Neural cell (in vitro differentiated cells): ENCODE measurements at regions not wholly inside any gene's neighbourhood (a gene's known extent, or its start where the extent isn't known, plus 50 kb on each side); places are given as distances from the start of the nearest gene placed in this dataset.

Experiments used
- H2AFZ ChIP-seq: fragments of 200-600, 300-800 bp; sonication (generic), shearing (Covaris generic); 2 replicates; pipeline ENCODE4 v1.6.0; 2014; ENCODE audit warnings: low read depth, mild to moderate bottlenecking, antibody characterized with exemption, low read length, moderate library complexity
- H3F3A ChIP-seq: fragments of 200-600 bp; shearing (Covaris generic); 2 replicates; pipeline ENCODE4 v1.6.1; 2016; ENCODE audit warnings: mild to moderate bottlenecking, moderate library complexity, mixed read lengths, antibody characterized with exemption, low read length; ENCODE audit not compliant: insufficient read depth, poor library complexity, severe bottlenecking
- H3K27ac ChIP-seq: fragments of 200-600, 300-800 bp; sonication (generic), shearing (Covaris generic); 2 replicates; pipeline ENCODE4 v1.5.1; 2014; ENCODE audit warnings: mild to moderate bottlenecking, low read length, moderate library complexity
- H3K27me3 ChIP-seq: fragments of 300-800, 200-600 bp; sonication (generic), shearing (Covaris generic); 2 replicates; pipeline ENCODE4 v1.6.0; 2014; ENCODE audit warnings: mild to moderate bottlenecking, low read depth, low read length, moderate library complexity; ENCODE audit not compliant: insufficient read depth
- H3K36me3 ChIP-seq: fragments of 300-800, 200-600 bp; sonication (generic), shearing (Covaris generic); 2 replicates; pipeline ENCODE4 v1.5.1; 2014; ENCODE audit warnings: mild to moderate bottlenecking, antibody characterized with exemption, low read length, moderate library complexity; ENCODE audit not compliant: insufficient read depth
- H3K4me2 ChIP-seq: fragments of 300-800, 200-600 bp; sonication (generic), shearing (Covaris generic); 2 replicates; pipeline ENCODE4 v1.6.0; 2014; ENCODE audit warnings: mild to moderate bottlenecking, low read length
- H3K4me3 ChIP-seq: fragments of 300-800, 200-600 bp; sonication (generic), shearing (Covaris generic); 2 replicates; pipeline ENCODE4 v1.5.1; 2014; ENCODE audit warnings: mild to moderate bottlenecking, low read length, moderate library complexity
- H3K79me2 ChIP-seq: fragments of 200-600 bp; shearing (Covaris generic); replicated peaks from 2 replicates; pipeline ENCODE4 v1.6.0; 2014; ENCODE audit warnings: mild to moderate bottlenecking, low read length, moderate library complexity; ENCODE audit not compliant: insufficient read depth
- H3K9ac ChIP-seq: fragments of 300-800, 200-600 bp; sonication (generic), shearing (Covaris generic); 2 replicates; pipeline ENCODE4 v1.6.1; 2016; ENCODE audit warnings: mild to moderate bottlenecking, low read length, mixed read lengths
- H3K9me2 ChIP-seq: fragments of 200-600 bp; shearing (Covaris generic); 2 replicates; pipeline ENCODE4 v1.6.1; 2016; ENCODE audit warnings: mild to moderate bottlenecking, low read length, mixed read lengths; ENCODE audit not compliant: insufficient read depth
- H3K9me3 ChIP-seq: fragments of 200-600, 300-800 bp; sonication (generic), shearing (Covaris generic); 2 replicates; pipeline ENCODE4 v1.6.1; 2016; ENCODE audit warnings: mild to moderate bottlenecking, mixed run types, low read length, moderate library complexity, mixed read lengths
- H4K20me1 ChIP-seq: fragments of 200-600 bp; shearing (Covaris generic); 2 replicates; pipeline ENCODE4 v1.6.1; 2016; ENCODE audit warnings: mild to moderate bottlenecking, mixed run types; ENCODE audit not compliant: insufficient read depth
- EP300 ChIP-seq: fragments of 450-650 bp; conservative IDR thresholded peaks from 2 replicates; pipeline ENCODE4 v1.6.1; 2014; ENCODE audit warnings: antibody characterized with exemption, mild to moderate bottlenecking, moderate library complexity; ENCODE audit not compliant: poor library complexity, severe bottlenecking
- EZH2 ChIP-seq: fragments of 200-600, 300-800 bp; shearing (Covaris generic), sonication (generic); IDR thresholded peaks from 2 replicates; pipeline ENCODE4 v1.6.1; 2014; ENCODE audit warnings: antibody characterized with exemption, low read length, borderline replicate concordance, mild to moderate bottlenecking; ENCODE audit not compliant: insufficient read depth, poor library complexity, severe bottlenecking
- MXI1 ChIP-seq: fragments of 450-650 bp; conservative IDR thresholded peaks from 2 replicates; pipeline ENCODE4 v1.6.1; 2014; ENCODE audit warnings: antibody characterized with exemption, mild to moderate bottlenecking; ENCODE audit not compliant: poor library complexity, severe bottlenecking
- POLR2AphosphoS5 ChIP-seq: IDR thresholded peaks from 2 replicates; pipeline ENCODE4 v1.6.1; 2012
- RAD21 ChIP-seq: fragments of 450-650 bp; conservative IDR thresholded peaks from 2 replicates; pipeline ENCODE4 v1.6.1; 2014; ENCODE audit warnings: antibody characterized with exemption, mild to moderate bottlenecking, moderate library complexity
- SMC3 ChIP-seq: fragments of 450-650 bp; conservative IDR thresholded peaks from 2 replicates; pipeline ENCODE4 v1.6.1; 2014; ENCODE audit warnings: antibody characterized with exemption, mild to moderate bottlenecking, moderate library complexity; ENCODE audit not compliant: poor library complexity
- TAF1 ChIP-seq: IDR thresholded peaks from 2 replicates; pipeline ENCODE4 v1.6.1; 2012; ENCODE audit warnings: low read depth
- TF ChIP-seq, protein P1 (sequence below): IDR thresholded peaks from 2 replicates; pipeline ENCODE4 v1.6.1; 2012; ENCODE audit warnings: borderline replicate concordance
- TF ChIP-seq, protein P2 (sequence below): fragments of 450-650 bp; IDR thresholded peaks from 2 replicates; pipeline ENCODE4 v1.5.1; 2014; ENCODE audit warnings: antibody characterized with exemption, mild to moderate bottlenecking, moderate library complexity; ENCODE audit not compliant: poor library complexity, severe bottlenecking

DNA sequence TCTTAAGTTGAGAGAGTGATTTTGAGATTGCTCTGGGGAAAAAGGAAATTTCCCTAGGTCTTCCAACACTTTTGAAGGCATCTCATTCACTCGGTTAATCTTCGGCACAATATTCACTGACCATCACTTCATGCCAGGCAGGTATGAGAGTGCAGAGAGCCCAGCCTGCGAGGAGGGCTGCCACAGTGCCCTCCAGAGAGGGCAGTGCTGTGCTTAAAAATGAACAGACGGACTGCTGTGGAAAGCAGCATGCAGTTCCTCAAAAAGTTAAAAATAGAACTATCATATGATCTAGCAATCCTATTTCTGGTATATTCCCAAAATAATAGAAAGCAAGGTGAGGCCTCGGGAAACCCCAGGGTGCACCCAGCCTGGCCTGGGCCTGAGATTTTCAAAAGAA, 374.9 kb upstream of the RAB6C start:
- Histone ChIP-seq H2AFZ (no peak overlapping the region), H4K20me1 (no peaks in the 10 kb centered on the region), H3K36me3 (no peaks in the 10 kb centered on the region), H3K9me3 (no peaks in the 10 kb centered on the region), H3K79me2 (no peaks in the 10 kb centered on the region), H3K9ac (no peak overlapping the region), H3K4me2 (no peak overlapping the region), H3K27me3 (no peaks in the 10 kb centered on the region), H3K27ac (no peak overlapping the region), H3K9me2 (no peaks in the 10 kb centered on the region), H3K4me3 (no peak overlapping the region), H3F3A (no peaks in the 10 kb centered on the region)
- TF ChIP-seq EZH2 (no peak), RAD21 (no peak), TAF1 (no peak), POLR2AphosphoS5 (no peak), EP300 (no peak), MXI1 (no peak), SMC3 (no peak)
- TF ChIP-seq, protein P1, sequence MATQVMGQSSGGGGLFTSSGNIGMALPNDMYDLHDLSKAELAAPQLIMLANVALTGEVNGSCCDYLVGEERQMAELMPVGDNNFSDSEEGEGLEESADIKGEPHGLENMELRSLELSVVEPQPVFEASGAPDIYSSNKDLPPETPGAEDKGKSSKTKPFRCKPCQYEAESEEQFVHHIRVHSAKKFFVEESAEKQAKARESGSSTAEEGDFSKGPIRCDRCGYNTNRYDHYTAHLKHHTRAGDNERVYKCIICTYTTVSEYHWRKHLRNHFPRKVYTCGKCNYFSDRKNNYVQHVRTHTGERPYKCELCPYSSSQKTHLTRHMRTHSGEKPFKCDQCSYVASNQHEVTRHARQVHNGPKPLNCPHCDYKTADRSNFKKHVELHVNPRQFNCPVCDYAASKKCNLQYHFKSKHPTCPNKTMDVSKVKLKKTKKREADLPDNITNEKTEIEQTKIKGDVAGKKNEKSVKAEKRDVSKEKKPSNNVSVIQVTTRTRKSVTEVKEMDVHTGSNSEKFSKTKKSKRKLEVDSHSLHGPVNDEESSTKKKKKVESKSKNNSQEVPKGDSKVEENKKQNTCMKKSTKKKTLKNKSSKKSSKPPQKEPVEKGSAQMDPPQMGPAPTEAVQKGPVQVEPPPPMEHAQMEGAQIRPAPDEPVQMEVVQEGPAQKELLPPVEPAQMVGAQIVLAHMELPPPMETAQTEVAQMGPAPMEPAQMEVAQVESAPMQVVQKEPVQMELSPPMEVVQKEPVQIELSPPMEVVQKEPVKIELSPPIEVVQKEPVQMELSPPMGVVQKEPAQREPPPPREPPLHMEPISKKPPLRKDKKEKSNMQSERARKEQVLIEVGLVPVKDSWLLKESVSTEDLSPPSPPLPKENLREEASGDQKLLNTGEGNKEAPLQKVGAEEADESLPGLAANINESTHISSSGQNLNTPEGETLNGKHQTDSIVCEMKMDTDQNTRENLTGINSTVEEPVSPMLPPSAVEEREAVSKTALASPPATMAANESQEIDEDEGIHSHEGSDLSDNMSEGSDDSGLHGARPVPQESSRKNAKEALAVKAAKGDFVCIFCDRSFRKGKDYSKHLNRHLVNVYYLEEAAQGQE: no peak
- TF ChIP-seq, protein P2, sequence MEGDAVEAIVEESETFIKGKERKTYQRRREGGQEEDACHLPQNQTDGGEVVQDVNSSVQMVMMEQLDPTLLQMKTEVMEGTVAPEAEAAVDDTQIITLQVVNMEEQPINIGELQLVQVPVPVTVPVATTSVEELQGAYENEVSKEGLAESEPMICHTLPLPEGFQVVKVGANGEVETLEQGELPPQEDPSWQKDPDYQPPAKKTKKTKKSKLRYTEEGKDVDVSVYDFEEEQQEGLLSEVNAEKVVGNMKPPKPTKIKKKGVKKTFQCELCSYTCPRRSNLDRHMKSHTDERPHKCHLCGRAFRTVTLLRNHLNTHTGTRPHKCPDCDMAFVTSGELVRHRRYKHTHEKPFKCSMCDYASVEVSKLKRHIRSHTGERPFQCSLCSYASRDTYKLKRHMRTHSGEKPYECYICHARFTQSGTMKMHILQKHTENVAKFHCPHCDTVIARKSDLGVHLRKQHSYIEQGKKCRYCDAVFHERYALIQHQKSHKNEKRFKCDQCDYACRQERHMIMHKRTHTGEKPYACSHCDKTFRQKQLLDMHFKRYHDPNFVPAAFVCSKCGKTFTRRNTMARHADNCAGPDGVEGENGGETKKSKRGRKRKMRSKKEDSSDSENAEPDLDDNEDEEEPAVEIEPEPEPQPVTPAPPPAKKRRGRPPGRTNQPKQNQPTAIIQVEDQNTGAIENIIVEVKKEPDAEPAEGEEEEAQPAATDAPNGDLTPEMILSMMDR: no peak

DNA sequence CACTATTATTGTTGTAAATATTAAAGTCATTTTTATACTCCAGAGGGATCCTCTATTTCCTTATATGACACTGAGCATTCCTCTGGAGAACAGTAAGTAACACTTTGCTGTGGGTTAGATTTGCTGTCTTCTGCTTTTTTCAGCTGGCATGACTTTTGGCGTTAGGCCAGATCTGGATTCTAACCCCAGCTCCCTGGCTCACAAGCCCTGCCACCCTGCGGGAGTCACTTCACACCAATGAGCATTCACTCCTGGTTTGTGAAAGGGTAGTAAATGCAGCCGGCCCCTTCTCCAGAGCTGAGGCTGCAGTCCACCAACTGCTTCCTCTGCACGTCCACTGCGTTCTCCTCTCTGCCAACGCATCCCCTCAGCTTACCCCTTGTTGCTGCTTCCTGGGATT, 373.8 kb upstream of the RAB6C start:
- no peak for TF ChIP-seq SMC3
- no peak for TF ChIP-seq RAD21
- no peak for TF ChIP-seq POLR2AphosphoS5
- no peak for TF ChIP-seq EZH2
- TF ChIP-seq, protein P2: no peak
- no peak for TF ChIP-seq TAF1
- TF ChIP-seq EP300: no peak
- TF ChIP-seq, protein P1: no peak
- TF ChIP-seq MXI1: no peak
- Histone ChIP-seq H3K36me3 (no peaks in the 10 kb centered on the region), H3K4me2 (no peak overlapping the region), H3K4me3 (no peak overlapping the region), H3K27ac (no peak overlapping the region), H3K27me3 (no peaks in the 10 kb centered on the region), H4K20me1 (no peaks in the 10 kb centered on the region), H3F3A (no peaks in the 10 kb centered on the region), H3K79me2 (no peaks in the 10 kb centered on the region), H3K9me3 (no peaks in the 10 kb centered on the region), H3K9ac (no peak overlapping the region), H2AFZ (no peak overlapping the region), H3K9me2 (no peaks in the 10 kb centered on the region)
